ENCODE measurements at regions not wholly inside any gene's neighbourhood (a gene's known extent, or its start where the extent isn't known, plus 50 kb on each side); places are given as distances from the start of the nearest gene placed in this dataset.

- no peak for TF ChIP-seq CTCF (conservative IDR thresholded peaks at IDR 0.05; ENCODE audit: low read length)
- TF ChIP-seq EZH2phosphoT487 (IDR thresholded peaks at IDR 0.05; ENCODE audit: borderline replicate concordance, low read depth, low read length), result no peak
Observed at GRCh38 chr4:177041356-177041755, 248.6 kb upstream of the VEGFC start.
